Gastrocnemius medialis (tissue), 4 donors: ENCODE measurements at regions not wholly inside any gene's neighbourhood (a gene's known extent, or its start where the extent isn't known, plus 50 kb on each side); places are given as distances from the start of the nearest gene placed in this dataset.

Source experiments
- POLR2A ChIP-seq, 2 donors: fragments of 450-650 bp; IDR thresholded peaks; one replicate each; pipeline ENCODE4 v1.6.1; 2017; ENCODE audit warnings: antibody characterized with exemption in 2 of 2, mild to moderate bottlenecking in 2 of 2, moderate library complexity in 2 of 2
- TF ChIP-seq, protein P1 (sequence below), 5 experiments: fragments of 450-650 bp in 3 of 5; fragments of 200-600 bp in 2 of 5; sonication (generic) in 2 of 5; IDR thresholded peaks in 4 of 5; conservative IDR thresholded peaks in 1 of 5; 1 replicate in 4 of 5; 2 replicates in 1 of 5; pipeline ENCODE4 v1.5.1; 2016 to 2019; ENCODE audit warnings: antibody characterized with exemption in 5 of 5, mild to moderate bottlenecking in 3 of 5, moderate library complexity in 3 of 5

DNA sequence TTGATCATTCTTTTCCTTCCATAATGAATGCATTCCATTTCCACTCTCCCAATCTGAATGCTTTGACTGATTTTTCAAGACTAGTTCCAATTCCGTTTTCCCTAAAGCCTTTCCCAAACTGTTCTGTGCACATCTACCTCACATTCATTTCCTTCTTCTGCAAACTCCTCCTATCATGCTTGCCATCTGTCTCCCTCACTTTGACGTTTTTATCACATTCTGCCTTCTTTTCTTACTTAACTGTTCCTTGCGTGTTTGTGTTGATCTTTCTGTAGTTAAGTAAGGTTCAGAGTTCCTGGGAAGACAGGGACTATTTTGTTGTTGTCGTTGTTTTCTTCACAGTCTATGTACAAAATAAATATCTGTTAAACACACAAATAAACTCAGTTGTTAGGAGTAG is 179.0 kb downstream of the NXPE2 start:
- TF ChIP-seq, protein P1, sequence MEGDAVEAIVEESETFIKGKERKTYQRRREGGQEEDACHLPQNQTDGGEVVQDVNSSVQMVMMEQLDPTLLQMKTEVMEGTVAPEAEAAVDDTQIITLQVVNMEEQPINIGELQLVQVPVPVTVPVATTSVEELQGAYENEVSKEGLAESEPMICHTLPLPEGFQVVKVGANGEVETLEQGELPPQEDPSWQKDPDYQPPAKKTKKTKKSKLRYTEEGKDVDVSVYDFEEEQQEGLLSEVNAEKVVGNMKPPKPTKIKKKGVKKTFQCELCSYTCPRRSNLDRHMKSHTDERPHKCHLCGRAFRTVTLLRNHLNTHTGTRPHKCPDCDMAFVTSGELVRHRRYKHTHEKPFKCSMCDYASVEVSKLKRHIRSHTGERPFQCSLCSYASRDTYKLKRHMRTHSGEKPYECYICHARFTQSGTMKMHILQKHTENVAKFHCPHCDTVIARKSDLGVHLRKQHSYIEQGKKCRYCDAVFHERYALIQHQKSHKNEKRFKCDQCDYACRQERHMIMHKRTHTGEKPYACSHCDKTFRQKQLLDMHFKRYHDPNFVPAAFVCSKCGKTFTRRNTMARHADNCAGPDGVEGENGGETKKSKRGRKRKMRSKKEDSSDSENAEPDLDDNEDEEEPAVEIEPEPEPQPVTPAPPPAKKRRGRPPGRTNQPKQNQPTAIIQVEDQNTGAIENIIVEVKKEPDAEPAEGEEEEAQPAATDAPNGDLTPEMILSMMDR (IDR thresholded peaks at IDR 0.05 in 4 of 5, conservative IDR thresholded peaks at IDR 0.05 in 1 of 5) = no peak
- no peak for TF ChIP-seq POLR2A (IDR thresholded peaks at IDR 0.05)
